ENCODE measurements at regions not wholly inside any gene's neighbourhood (a gene's known extent, or its start where the extent isn't known, plus 50 kb on each side); places are given as distances from the start of the nearest gene placed in this dataset.

- Histone ChIP-seq H3K4me3 (ENCODE audit: low read depth, low read length) (no peak overlapping the region), H3K36me3 (ENCODE audit: control insufficient read depth, insufficient read depth, low read length) (no peaks in the 10 kb centered on the region), H3K27me3 (ENCODE audit: control insufficient read depth, insufficient read depth, low read length) (no peaks in the 10 kb centered on the region)
- no peak for DNase-seq (ENCODE audit: low read depth)
- no peak for TF ChIP-seq CTCF (IDR thresholded peaks at IDR 0.05; ENCODE audit: insufficient read depth, low read length, poor library complexity, severe bottlenecking)
Observed at GRCh38 chr10:35881320-35881719, 239.2 kb upstream of the FZD8 start.

- Histone ChIP-seq H3K27me3 (ENCODE audit: control insufficient read depth, insufficient read depth, low read length) (no peaks in the 10 kb centered on the region), H3K4me3 (ENCODE audit: low read depth, low read length) (no peak overlapping the region), H3K36me3 (ENCODE audit: control insufficient read depth, insufficient read depth, low read length) (no peaks in the 10 kb centered on the region)
- peak; percentile 63 for DNase-seq (ENCODE audit: low read depth)
- no peak for TF ChIP-seq CTCF (IDR thresholded peaks at IDR 0.05; ENCODE audit: insufficient read depth, low read length, poor library complexity, severe bottlenecking)
Observed at GRCh38 chr10:35876248-35876647, 234.2 kb upstream of the FZD8 start.

- no peak for TF ChIP-seq CTCF (IDR thresholded peaks at IDR 0.05; ENCODE audit: insufficient read depth, low read length, poor library complexity, severe bottlenecking)
- Histone ChIP-seq H3K36me3 (ENCODE audit: control insufficient read depth, insufficient read depth, low read length) (no peaks in the 10 kb centered on the region), H3K27me3 (ENCODE audit: control insufficient read depth, insufficient read depth, low read length) (no peaks in the 10 kb centered on the region), H3K4me3 (ENCODE audit: low read depth, low read length) (no peak overlapping the region)
- peak; percentile 18 for DNase-seq (ENCODE audit: low read depth)
Observed at GRCh38 chr10:35875016-35875676, 233.1 kb upstream of the FZD8 start.

- H3K27me3 ChIP-seq (ENCODE audit: control insufficient read depth, insufficient read depth, low read length), result no peaks in the 10 kb centered on the region
- H3K36me3 ChIP-seq (ENCODE audit: control insufficient read depth, insufficient read depth, low read length), result no peaks in the 10 kb centered on the region
- no peak overlapping the region for H3K4me3 ChIP-seq (ENCODE audit: low read depth, low read length)
- DNase-seq (ENCODE audit: low read depth), result no peak
- TF ChIP-seq CTCF (IDR thresholded peaks at IDR 0.05; ENCODE audit: insufficient read depth, low read length, poor library complexity, severe bottlenecking), result no peak
Observed at GRCh38 chr10:35874311-35875015, 232.4 kb upstream of the FZD8 start.

- no peak overlapping the region for H3K4me3 ChIP-seq (ENCODE audit: low read depth, low read length)
- no peak for DNase-seq (ENCODE audit: low read depth)
- no peaks in the 10 kb centered on the region for H3K36me3 ChIP-seq (ENCODE audit: control insufficient read depth, insufficient read depth, low read length)
- no peaks in the 10 kb centered on the region for H3K27me3 ChIP-seq (ENCODE audit: control insufficient read depth, insufficient read depth, low read length)
- TF ChIP-seq CTCF (IDR thresholded peaks at IDR 0.05; ENCODE audit: insufficient read depth, low read length, poor library complexity, severe bottlenecking), result no peak
Observed at GRCh38 chr10:35872671-35873070, 230.6 kb upstream of the FZD8 start.

Measured in kidney epithelial cell (primary cell).